ENCODE measurements at regions not wholly inside any gene's neighbourhood (a gene's known extent, or its start where the extent isn't known, plus 50 kb on each side); places are given as distances from the start of the nearest gene placed in this dataset.
"Not testable (repeated sequence)": the region's sequence is repeated elsewhere in the genome, so short reads cannot be mapped to it uniquely, and the experiment has no call there.

DNA sequence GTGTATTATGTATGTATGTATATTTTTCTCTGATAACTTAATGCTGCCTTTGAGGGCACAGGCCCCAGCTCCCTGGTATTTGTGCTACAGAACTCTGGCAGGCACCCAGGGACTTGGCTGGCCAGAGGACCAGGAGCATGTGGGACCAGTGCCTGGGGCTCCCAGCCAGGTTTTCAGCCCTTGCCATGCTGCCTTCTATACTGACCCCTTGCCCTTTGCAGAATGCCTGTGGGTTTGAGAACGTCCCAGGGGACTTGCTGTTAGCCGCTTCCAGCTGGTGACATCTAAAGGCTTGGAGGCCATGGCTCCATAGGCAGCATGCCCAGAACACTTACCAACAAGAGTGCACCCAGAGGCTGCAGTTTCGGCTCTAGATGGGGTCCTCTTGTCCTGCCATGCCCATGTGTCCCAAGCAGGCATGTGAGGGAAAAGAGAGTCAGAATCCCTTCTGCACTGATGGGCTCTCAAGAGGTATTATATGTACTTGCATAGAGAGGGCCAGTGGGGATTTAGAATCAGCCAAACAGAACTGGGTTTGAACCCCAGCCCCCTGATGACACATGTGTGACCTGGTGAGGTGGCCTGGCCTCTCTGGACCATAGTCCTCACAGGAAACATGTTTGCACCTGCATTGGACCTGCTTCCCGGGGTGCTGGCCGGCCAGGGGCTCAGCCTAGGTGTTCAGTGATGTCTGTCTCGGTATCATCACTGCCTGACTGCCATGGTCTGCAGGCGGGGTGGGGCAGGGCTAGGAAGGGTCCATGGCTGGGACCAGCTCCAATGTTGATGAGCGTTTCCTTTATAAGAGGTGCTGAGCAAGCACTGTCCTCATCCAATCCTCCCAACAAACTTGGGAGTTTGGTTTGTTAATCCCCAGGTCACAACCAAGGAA is 119.2 kb upstream of the FHL2 start:
- Histone ChIP-seq H3K9me3 (ENCODE audit: control insufficient read depth, insufficient read depth, low read length) (no peaks in the 10 kb centered on the region), H3K4me3 (ENCODE audit: low read length) (no peak overlapping the region), H3K27me3 (ENCODE audit: control insufficient read depth, insufficient read depth, low read length) (no peaks in the 10 kb centered on the region), H3K36me3 (ENCODE audit: control insufficient read depth, insufficient read depth, low read length) (no peaks in the 10 kb centered on the region), H3K4me1 (ENCODE audit: control insufficient read depth, insufficient read depth, low read length) (no peaks in the 10 kb centered on the region), H3K27ac (ENCODE audit: low read length) (no peak overlapping the region)
- WGBS (ENCODE audit: insufficient coverage, insufficient read length): no CpG with 5 or more reads among the region's 8 CpGs
- no peak for DNase-seq (ENCODE audit: low read depth, low spot score)

DNA sequence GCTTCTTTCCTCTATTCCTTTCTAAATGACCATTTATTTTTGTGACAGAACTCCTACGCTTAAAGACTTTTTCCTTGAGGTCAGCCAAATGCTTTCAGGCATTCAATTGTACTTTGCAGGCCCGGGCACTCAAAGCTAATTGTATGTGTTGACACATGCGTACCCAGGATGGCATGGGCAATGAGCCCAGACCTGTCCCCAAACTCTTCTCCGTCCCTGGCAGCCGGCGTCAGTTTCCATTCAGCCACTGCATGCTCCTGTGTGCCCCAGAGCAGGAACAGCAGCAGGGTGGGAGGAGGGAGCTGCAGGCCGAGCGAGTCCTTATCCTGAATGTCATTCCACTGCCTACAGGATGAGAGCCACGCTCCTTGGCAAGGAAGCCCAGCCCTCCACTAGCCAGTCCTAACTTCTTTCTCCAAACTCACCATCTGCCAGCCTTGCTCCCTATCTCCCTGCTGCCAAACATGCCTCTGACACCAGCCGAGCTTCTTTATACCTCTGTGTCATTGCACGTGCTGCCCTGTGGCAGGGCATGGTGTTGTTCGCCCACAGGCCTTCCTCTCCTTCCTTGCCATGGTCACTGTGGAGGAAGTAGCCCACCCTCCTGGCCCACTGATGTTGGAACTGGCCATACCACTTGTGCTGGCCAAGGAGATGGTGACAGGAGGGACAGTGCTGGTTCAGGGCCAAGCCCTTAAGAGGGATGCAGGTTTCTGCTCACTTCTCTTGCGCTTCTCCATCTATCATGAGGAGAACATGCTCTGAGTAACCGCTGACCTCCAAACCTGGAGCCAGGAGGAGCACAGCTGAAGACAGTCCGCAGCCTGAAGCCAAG is 116.9 kb upstream of the FHL2 start:
- no peaks in the 10 kb centered on the region for H3K4me1 ChIP-seq (ENCODE audit: control insufficient read depth, insufficient read depth, low read length)
- WGBS (ENCODE audit: insufficient coverage, insufficient read length): no CpG with 5 or more reads among the region's 15 CpGs
- no peaks in the 10 kb centered on the region for H3K36me3 ChIP-seq (ENCODE audit: control insufficient read depth, insufficient read depth, low read length)
- no peaks in the 10 kb centered on the region for H3K9me3 ChIP-seq (ENCODE audit: control insufficient read depth, insufficient read depth, low read length)
- H3K4me3 ChIP-seq (ENCODE audit: low read length): no peak overlapping the region
- no peak for DNase-seq (ENCODE audit: low read depth, low spot score)
- no peak overlapping the region for H3K27ac ChIP-seq (ENCODE audit: low read length)
- H3K27me3 ChIP-seq (ENCODE audit: control insufficient read depth, insufficient read depth, low read length): no peaks in the 10 kb centered on the region

GRCh38 chr2:105514576-105514975 is 115.7 kb upstream of the FHL2 start:
- Histone ChIP-seq H3K27me3 (ENCODE audit: control insufficient read depth, insufficient read depth, low read length) (no peaks in the 10 kb centered on the region), H3K9me3 (ENCODE audit: control insufficient read depth, insufficient read depth, low read length) (no peaks in the 10 kb centered on the region), H3K27ac (ENCODE audit: low read length) (no peak overlapping the region), H3K4me1 (ENCODE audit: control insufficient read depth, insufficient read depth, low read length) (no peaks in the 10 kb centered on the region), H3K36me3 (ENCODE audit: control insufficient read depth, insufficient read depth, low read length) (no peaks in the 10 kb centered on the region), H3K4me3 (ENCODE audit: low read length) (no peak overlapping the region)
- DNase-seq (ENCODE audit: low read depth, low spot score): no peak
- WGBS (ENCODE audit: insufficient coverage, insufficient read length): no CpG with 5 or more reads among the region's 6 CpGs

- H3K27ac ChIP-seq (ENCODE audit: low read length): no peak overlapping the region
- no peaks in the 10 kb centered on the region for H3K4me1 ChIP-seq (ENCODE audit: control insufficient read depth, insufficient read depth, low read length)
- DNase-seq (ENCODE audit: low read depth, low spot score): no peak
- H3K4me3 ChIP-seq (ENCODE audit: low read length): no peak overlapping the region
- no CpG with 5 or more reads among the region's 4 CpGs for WGBS (ENCODE audit: insufficient coverage, insufficient read length)
- no peaks in the 10 kb centered on the region for H3K36me3 ChIP-seq (ENCODE audit: control insufficient read depth, insufficient read depth, low read length)
- H3K27me3 ChIP-seq (ENCODE audit: control insufficient read depth, insufficient read depth, low read length): no peaks in the 10 kb centered on the region
- no peaks in the 10 kb centered on the region for H3K9me3 ChIP-seq (ENCODE audit: control insufficient read depth, insufficient read depth, low read length)
Observed at GRCh38 chr2:105510761-105511528, 112.1 kb upstream of the FHL2 start.

GRCh38 chr2:105509269-105510086 is 110.6 kb upstream of the FHL2 start:
- Histone ChIP-seq H3K36me3 (ENCODE audit: control insufficient read depth, insufficient read depth, low read length) (no peaks in the 10 kb centered on the region), H3K4me3 (ENCODE audit: low read length) (no peak overlapping the region), H3K9me3 (ENCODE audit: control insufficient read depth, insufficient read depth, low read length) (no peaks in the 10 kb centered on the region), H3K4me1 (ENCODE audit: control insufficient read depth, insufficient read depth, low read length) (no peaks in the 10 kb centered on the region), H3K27me3 (ENCODE audit: control insufficient read depth, insufficient read depth, low read length) (no peaks in the 10 kb centered on the region), H3K27ac (ENCODE audit: low read length) (no peak overlapping the region)
- WGBS (ENCODE audit: insufficient coverage, insufficient read length): no CpG with 5 or more reads among the region's 6 CpGs
- no peak for DNase-seq (ENCODE audit: low read depth, low spot score)

DNA sequence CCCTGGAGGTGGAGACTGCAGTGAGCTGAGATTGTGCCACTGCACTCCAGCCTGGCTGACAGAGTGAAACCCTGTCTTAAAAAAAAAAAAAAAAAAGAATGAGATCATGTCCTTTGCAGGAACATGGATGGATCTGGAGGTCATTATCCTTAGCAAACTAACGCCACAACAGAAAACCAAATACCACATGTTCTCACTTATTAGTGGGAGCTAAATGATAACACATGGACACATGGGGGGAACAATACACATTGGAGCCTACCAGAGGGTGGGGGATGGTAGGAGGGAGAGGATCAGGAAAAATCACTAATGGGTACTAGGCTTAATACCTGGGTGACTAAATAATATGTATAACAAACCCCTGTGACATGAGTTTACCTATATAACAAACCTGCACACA is 108.0 kb upstream of the FHL2 start:
- no CpG with 5 or more reads among the region's 1 CpG for WGBS (ENCODE audit: insufficient coverage, insufficient read length)
- not testable (repeated sequence) for H3K4me1 ChIP-seq (ENCODE audit: control insufficient read depth, insufficient read depth, low read length)

GRCh38 chr2:105504459-105504858 is 105.6 kb upstream of the FHL2 start:
- DNase-seq (ENCODE audit: low read depth, low spot score): no peak
- Histone ChIP-seq H3K4me3 (ENCODE audit: low read length) (no peak overlapping the region), H3K9me3 (ENCODE audit: control insufficient read depth, insufficient read depth, low read length) (no peaks in the 10 kb centered on the region), H3K27me3 (ENCODE audit: control insufficient read depth, insufficient read depth, low read length) (no peaks in the 10 kb centered on the region), H3K36me3 (ENCODE audit: control insufficient read depth, insufficient read depth, low read length) (no peaks in the 10 kb centered on the region), H3K27ac (ENCODE audit: low read length) (no peak overlapping the region), H3K4me1 (ENCODE audit: control insufficient read depth, insufficient read depth, low read length) (no peaks in the 10 kb centered on the region)

More for the DNA sequence above, 108.0 kb upstream of the FHL2 start:
- not testable (repeated sequence) for H3K36me3 ChIP-seq (ENCODE audit: control insufficient read depth, insufficient read depth, low read length); H3K27me3 ChIP-seq (ENCODE audit: control insufficient read depth, insufficient read depth, low read length); H3K9me3 ChIP-seq (ENCODE audit: control insufficient read depth, insufficient read depth, low read length); DNase-seq (ENCODE audit: low read depth, low spot score); H3K27ac ChIP-seq (ENCODE audit: low read length); H3K4me3 ChIP-seq (ENCODE audit: low read length)

- H3K27ac ChIP-seq (ENCODE audit: low read length): no peak overlapping the region
- no peaks in the 10 kb centered on the region for H3K36me3 ChIP-seq (ENCODE audit: control insufficient read depth, insufficient read depth, low read length)
- H3K4me1 ChIP-seq (ENCODE audit: control insufficient read depth, insufficient read depth, low read length): no peaks in the 10 kb centered on the region
- no peaks in the 10 kb centered on the region for H3K27me3 ChIP-seq (ENCODE audit: control insufficient read depth, insufficient read depth, low read length)
- WGBS (ENCODE audit: insufficient coverage, insufficient read length): no CpG with 5 or more reads among the region's 2 CpGs
- DNase-seq (ENCODE audit: low read depth, low spot score): no peak
- H3K4me3 ChIP-seq (ENCODE audit: low read length): no peak overlapping the region
- no peaks in the 10 kb centered on the region for H3K9me3 ChIP-seq (ENCODE audit: control insufficient read depth, insufficient read depth, low read length)
Observed at GRCh38 chr2:105502625-105503334, 103.9 kb upstream of the FHL2 start.

DNA sequence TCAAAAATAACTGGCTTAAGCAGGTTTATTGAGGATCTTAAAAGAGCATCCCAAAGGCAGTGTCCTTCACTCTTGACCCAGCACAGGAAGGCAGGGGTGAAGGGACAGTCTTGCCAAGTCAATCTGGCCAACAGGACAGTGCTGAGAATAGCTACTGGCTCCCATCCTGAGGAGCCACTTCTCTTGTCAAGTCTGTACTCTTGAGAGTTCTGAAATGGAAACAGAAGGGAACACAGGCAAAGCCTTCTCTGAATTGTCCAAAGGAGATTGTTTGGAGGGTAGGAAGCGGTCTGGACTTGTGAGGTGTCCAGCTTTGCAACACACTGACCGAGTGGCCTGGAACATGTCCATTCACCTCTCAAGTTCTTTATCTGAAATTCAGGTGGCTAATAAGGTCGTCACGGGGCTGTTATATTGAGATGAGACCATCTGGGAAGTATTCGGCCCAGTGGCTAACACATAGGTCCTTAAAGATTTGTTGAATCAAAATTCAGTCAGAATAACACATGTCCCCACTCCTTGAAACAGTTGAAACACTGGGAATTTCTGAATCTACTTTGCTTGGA is 99.5 kb upstream of the FHL2 start:
- Histone ChIP-seq H3K4me3 (ENCODE audit: low read length) (no peak overlapping the region), H3K27ac (ENCODE audit: low read length) (no peak overlapping the region), H3K4me1 (ENCODE audit: control insufficient read depth, insufficient read depth, low read length) (no peaks in the 10 kb centered on the region), H3K9me3 (ENCODE audit: control insufficient read depth, insufficient read depth, low read length) (no peaks in the 10 kb centered on the region), H3K36me3 (ENCODE audit: control insufficient read depth, insufficient read depth, low read length) (no peaks in the 10 kb centered on the region), H3K27me3 (ENCODE audit: control insufficient read depth, insufficient read depth, low read length) (no peaks in the 10 kb centered on the region)
- no CpG with 5 or more reads among the region's 5 CpGs for WGBS (ENCODE audit: insufficient coverage, insufficient read length)
- DNase-seq (ENCODE audit: low read depth, low spot score): no peak

All from iPS DF 6.9 (cell line).